H1 (cell line): ENCODE measurements at regions not wholly inside any gene's neighbourhood (a gene's known extent, or its start where the extent isn't known, plus 50 kb on each side); places are given as distances from the start of the nearest gene placed in this dataset.

Source experiments
- CTCF ChIA-PET: fragments of 300-600 bp; sonication (Branson Sonifier 250); formaldehyde crosslinking; loops from one replicate; lab custom pipeline; 2021; ENCODE audit not compliant: partially characterized antibody; lab: Charles Lee
- POLR2A ChIA-PET: fragments of 300-600 bp; sonication (Branson Sonifier 250); formaldehyde crosslinking; loops from one replicate; lab custom pipeline; 2021; ENCODE audit warnings: inconsistent platforms; ENCODE audit not compliant: partially characterized antibody; lab: Charles Lee
- DNase-seq, 2 experiments: peaks; one replicate each; pipeline versions ENCODE4 v3.0.0 to v3.0.0-alpha.2; 2010 to 2022; ENCODE audit warnings: low spot score in 2 of 2, low read depth in 1 of 2, mixed read lengths in 1 of 2
- FAIRE-seq: peaks from 2 replicates; lab custom pipeline; 2011; peaks lifted over from hg19 to GRCh38; lab: Jason Lieb, UNC
- H2AFZ ChIP-seq: 2 replicates; pipeline ENCODE4 v1.8.1; 2012; ENCODE audit warnings: low read length, inconsistent platforms
- H2AK5ac ChIP-seq: 2 replicates; pipeline ENCODE4 v1.6.1; 2013; ENCODE audit warnings: low read depth, low read length
- H2BK120ac ChIP-seq: replicated peaks from 2 replicates; pipeline ENCODE3; 2013; ENCODE audit warnings: low read depth, low read length, inconsistent platforms
- H2BK12ac ChIP-seq: 2 replicates; pipeline ENCODE4 v1.6.1; 2013; ENCODE audit warnings: low read depth, low read length
- H2BK15ac ChIP-seq: 2 replicates; pipeline ENCODE4 v1.6.1; 2013; ENCODE audit warnings: low read length
- H2BK20ac ChIP-seq: 2 replicates; pipeline ENCODE4 v1.6.1; 2013; ENCODE audit warnings: low read length
- H2BK5ac ChIP-seq: 2 replicates; pipeline ENCODE4 v1.6.1; 2013; ENCODE audit warnings: low read depth, low read length
- H3K14ac ChIP-seq: 2 replicates; pipeline ENCODE4 v1.6.1; 2013; ENCODE audit warnings: inconsistent platforms; ENCODE audit not compliant: insufficient read length
- H3K18ac ChIP-seq: 2 replicates; pipeline ENCODE4 v1.6.1; 2013; ENCODE audit warnings: low read length; ENCODE audit errors: extremely low read depth
- H3K23ac ChIP-seq: 2 replicates; pipeline ENCODE4 v1.6.1; 2013; ENCODE audit warnings: inconsistent platforms; ENCODE audit not compliant: insufficient read length
- H3K23me2 ChIP-seq: 2 replicates; pipeline ENCODE4 v1.6.1; 2013; ENCODE audit warnings: low read depth, low read length
- H3K27ac ChIP-seq: 2 replicates; pipeline ENCODE4 v1.6.1; 2011; ENCODE audit warnings: low read depth, low read length, inconsistent platforms
- H3K27me3 ChIP-seq, 4 experiments: replicated peaks in 1 of 4; 1 replicate in 1 of 4; 2 replicates in 3 of 4; pipeline versions ENCODE4 v1.6.1 to v1.8.1; 2011 to 2013; ENCODE audit warnings: low read length in 3 of 4, mild to moderate bottlenecking in 3 of 4, inconsistent platforms in 2 of 4, mixed read lengths in 2 of 4, moderate library complexity in 1 of 4; ENCODE audit not compliant: control insufficient read depth in 3 of 4, insufficient read depth in 3 of 4; ENCODE audit errors: extremely low read depth in 1 of 4
- H3K36me3 ChIP-seq, 4 experiments: 2 replicates each; pipeline versions ENCODE4 v1.6.1 to v1.8.1; 2011 to 2013; ENCODE audit warnings: mild to moderate bottlenecking in 4 of 4, low read length in 3 of 4, moderate library complexity in 2 of 4, control low read depth in 1 of 4, inconsistent platforms in 1 of 4; ENCODE audit not compliant: insufficient read depth in 4 of 4, control insufficient read depth in 2 of 4
- H3K4ac ChIP-seq: replicated peaks from 2 replicates; pipeline ENCODE3; 2013; ENCODE audit warnings: low read length, low read depth, mixed read lengths, inconsistent platforms; ENCODE audit not compliant: insufficient read length
- H3K4me1 ChIP-seq, 4 experiments: replicated peaks in 1 of 4; 1 replicate in 1 of 4; 2 replicates in 3 of 4; pipeline versions ENCODE4 v1.6.1 to v1.8.1; 2011 to 2013; ENCODE audit warnings: low read length in 3 of 4, inconsistent platforms in 2 of 4, mixed read lengths in 1 of 4; ENCODE audit not compliant: insufficient read depth in 4 of 4, control insufficient read depth in 3 of 4
- H3K4me2 ChIP-seq, 2 experiments: 2 replicates each; pipeline versions ENCODE4 v1.6.1 to v1.8.1; 2011 to 2013; ENCODE audit warnings: low read depth in 2 of 2, low read length in 2 of 2, control low read depth in 1 of 2, inconsistent platforms in 1 of 2, mild to moderate bottlenecking in 1 of 2; ENCODE audit not compliant: insufficient read depth in 1 of 2
- H3K4me3 ChIP-seq, 4 experiments: fragments of 200-600, 300-600 bp in 1 of 4; sonication (generic), shearing (Covaris generic), sonication (Bioruptor Twin) in 1 of 4; 2 replicates each; pipeline versions ENCODE4 v1.5.1 to v1.8.1; 2011 to 2016; ENCODE audit warnings: low read length in 4 of 4, low read depth in 3 of 4, control low read depth in 2 of 4, inconsistent platforms in 2 of 4, mild to moderate bottlenecking in 2 of 4, mixed read lengths in 1 of 4, moderate library complexity in 1 of 4; ENCODE audit not compliant: insufficient read depth in 2 of 4; ENCODE audit errors: extremely low read depth in 1 of 4
- H3K56ac ChIP-seq: replicated peaks from 2 replicates; pipeline ENCODE3; 2013; ENCODE audit warnings: low read depth, mild to moderate bottlenecking, mixed read lengths, low read length, inconsistent platforms; ENCODE audit not compliant: insufficient read length
- H3K79me1 ChIP-seq: 2 replicates; pipeline ENCODE4 v1.6.1; 2013; ENCODE audit warnings: low read depth, low read length, control low read depth
- H3K79me2 ChIP-seq, 2 experiments: 2 replicates each; pipeline versions ENCODE4 v1.6.1 to v1.8.1; 2012 to 2013; ENCODE audit warnings: low read length in 2 of 2, mild to moderate bottlenecking in 2 of 2, inconsistent platforms in 1 of 2; ENCODE audit not compliant: insufficient read depth in 2 of 2, control insufficient read depth in 1 of 2
- H3K9ac ChIP-seq, 4 experiments: replicated peaks in 1 of 4; 1 replicate in 1 of 4; 2 replicates in 3 of 4; pipeline versions ENCODE4 v1.6.1 to v1.8.1; 2011 to 2013; ENCODE audit warnings: low read depth in 3 of 4, low read length in 3 of 4, control low read depth in 2 of 4, mild to moderate bottlenecking in 2 of 4, moderate library complexity in 2 of 4, inconsistent platforms in 1 of 4; ENCODE audit errors: extremely low read depth in 1 of 4
- H3K9me3 ChIP-seq, 2 experiments: 2 replicates each; pipeline versions ENCODE4 v1.6.1 to v1.8.1; 2012 to 2013; ENCODE audit warnings: mild to moderate bottlenecking in 2 of 2, moderate library complexity in 2 of 2, control low read depth in 1 of 2, inconsistent platforms in 1 of 2, low read depth in 1 of 2, low read length in 1 of 2, mixed read lengths in 1 of 2; ENCODE audit not compliant: insufficient read depth in 2 of 2
- H4K20me1 ChIP-seq, 2 experiments: replicated peaks in 1 of 2; 2 replicates each; pipeline versions ENCODE3 to v1.8.1; 2011 to 2013; ENCODE audit warnings: inconsistent platforms in 2 of 2, low read length in 2 of 2, mild to moderate bottlenecking in 1 of 2; ENCODE audit not compliant: insufficient read depth in 2 of 2, control insufficient read depth in 1 of 2
- H4K5ac ChIP-seq: 2 replicates; pipeline ENCODE4 v1.6.1; 2013; ENCODE audit warnings: low read length, low read depth, mixed read lengths, inconsistent platforms; ENCODE audit not compliant: insufficient read length
- H4K8ac ChIP-seq: 2 replicates; pipeline ENCODE4 v1.8.0; 2013; ENCODE audit warnings: mild to moderate bottlenecking, moderate library complexity, low read length, inconsistent platforms; ENCODE audit not compliant: insufficient read depth; ENCODE audit errors: extremely low read depth
- H4K91ac ChIP-seq: replicated peaks from 2 replicates; pipeline ENCODE3; 2013; ENCODE audit warnings: low read length, mixed read lengths, inconsistent platforms; ENCODE audit not compliant: insufficient read length
- BCL11A ChIP-seq, 2 experiments: IDR thresholded peaks; one replicate each; pipeline ENCODE4 v1.6.1; 2011; ENCODE audit warnings: low read depth in 2 of 2, low read length in 2 of 2, mild to moderate bottlenecking in 2 of 2
- CBX8 ChIP-seq: fragments of 300-800, 300-1000 bp; sonication (generic); IDR thresholded peaks from 2 replicates; pipeline ENCODE4 v1.7.1; 2016; ENCODE audit warnings: low read depth, low read length, borderline replicate concordance
- NANOG ChIP-seq: IDR thresholded peaks from 2 replicates; pipeline ENCODE4 v1.6.1; 2011; ENCODE audit warnings: low read length, low read depth, mild to moderate bottlenecking, inconsistent platforms; ENCODE audit not compliant: insufficient read depth, poor library complexity, severe bottlenecking
- RAD21 ChIP-seq, 2 experiments: IDR thresholded peaks in 1 of 2; conservative IDR thresholded peaks in 1 of 2; 2 replicates each; pipeline ENCODE4 v1.6.1; 2011; ENCODE audit warnings: low read depth in 2 of 2, low read length in 2 of 2, improper control_type of control experiment in 1 of 2, inconsistent platforms in 1 of 2, mild to moderate bottlenecking in 1 of 2, moderate library complexity in 1 of 2
- RFX5 ChIP-seq: IDR thresholded peaks from 2 replicates; pipeline ENCODE4 v1.6.1; 2011; ENCODE audit warnings: low read depth, low read length, improper control_type of control experiment, borderline replicate concordance
- USF2 ChIP-seq: IDR thresholded peaks from 2 replicates; pipeline ENCODE4 v1.6.1; 2011; ENCODE audit warnings: low read length, improper control_type of control experiment
- WGBS, 2 experiments: shearing (Covaris generic) in 1 of 2; methylation state at CpG; one replicate each; pipeline versions ENCODE4 v1.1.6 to v1.1.7; 2013 to 2015; ENCODE audit warnings: low lambda C conversion rate in 2 of 2, mixed read lengths in 2 of 2, inconsistent platforms in 1 of 2, low coverage in 1 of 2, missing lambda C conversion rate in 1 of 2; ENCODE audit not compliant: insufficient replicate concordance in 2 of 2, insufficient coverage in 1 of 2, insufficient read length in 1 of 2; ENCODE audit errors: extremely low coverage in 1 of 2, missing lambda C conversion rate in 1 of 2; 5-methylcytosine and 5-hydroxymethylcytosine counted together

- H2BK5ac ChIP-seq, result no peak overlapping the region
- DNase-seq, result no peak
- no peak for FAIRE-seq
- no peak overlapping the region for H2AK5ac ChIP-seq
- no peak overlapping the region for H3K56ac ChIP-seq
- TF ChIP-seq CBX8 (no peak), BCL11A (IDR thresholded peaks at IDR 0.05; ENCODE audit: low read depth in 2 of 2, low read length in 2 of 2) (no peak), USF2 (no peak), NANOG (no peak), RAD21 (IDR thresholded peaks at IDR 0.05 in 1 of 2, conservative IDR thresholded peaks at IDR 0.05 in 1 of 2; ENCODE audit: low read depth in 2 of 2, low read length in 2 of 2) (no peak), RFX5 (no peak)
- H4K8ac ChIP-seq, result no peak overlapping the region
- no peak overlapping the region for H4K5ac ChIP-seq
- no peak overlapping the region for H3K18ac ChIP-seq
- H3K27me3 ChIP-seq, result no peaks in the 10 kb centered on the region
- no peaks in the 10 kb centered on the region for H3K9me3 ChIP-seq
- no peak overlapping the region; the same call in 1 of the 2 replicates for H2AFZ ChIP-seq
- no peak overlapping the region for H3K23ac ChIP-seq
- WGBS, 2 experiments, result 100% methylated on average over 1 of the region's 1 CpG; no CpG with 5 or more reads in 1 of the 2 experiments
- no peak overlapping the region for H3K4ac ChIP-seq
- no peaks in the 10 kb centered on the region for H3K79me2 ChIP-seq
- no peaks in the 10 kb centered on the region for H4K20me1 ChIP-seq
- no peak overlapping the region for H3K27ac ChIP-seq
- no peak overlapping the region for H2BK120ac ChIP-seq
- ChIA-PET CTCF (interaction anchor here (0.9 kb wide), 1 partner anchor 23 kb away, joined by 3 read pairs; no protein-coding TSS in a partner anchor), POLR2A (no interaction called here)
- H3K14ac ChIP-seq, result no peak overlapping the region
- H3K36me3 ChIP-seq, result no peaks in the 10 kb centered on the region
- H2BK20ac ChIP-seq, result no peak overlapping the region
- no peak overlapping the region for H2BK12ac ChIP-seq
- H2BK15ac ChIP-seq, result no peak overlapping the region
- no peaks in the 10 kb centered on the region for H3K4me1 ChIP-seq
- no peak overlapping the region for H3K4me2 ChIP-seq
- H4K91ac ChIP-seq, result no peak overlapping the region
- H3K23me2 ChIP-seq, result no peaks in the 10 kb centered on the region
- no peak overlapping the region for H3K4me3 ChIP-seq
- no peak overlapping the region for H3K9ac ChIP-seq
- no peaks in the 10 kb centered on the region for H3K79me1 ChIP-seq
Observed at GRCh38 chr5:159663986-159664385, 252.3 kb upstream of the ADRA1B start.
